Activated CD8-positive, alpha-beta T cell treated with anti-CD3 and anti-CD28 coated beads for 36 hours (primary cell): ENCODE measurements at regions not wholly inside any gene's neighbourhood (a gene's known extent, or its start where the extent isn't known, plus 50 kb on each side); places are given as distances from the start of the nearest gene placed in this dataset.

ENCODE experiments used
- ATAC-seq: fragments of 200-7000 bp; cut with Tn5 transposase; one replicate; pipeline ENCODE4 v1.10.0; 2021; ENCODE audit warnings: mild to moderate bottlenecking, moderate library complexity
- CTCF ChIA-PET: fragments of 350-600 bp; sonication (Branson Sonifier 250); formaldehyde crosslinking; loops from one replicate; lab custom pipeline; 2021; ENCODE audit warnings: antibody characterized with exemption; lab: Charles Lee
- POLR2A ChIA-PET: fragments of 350-600 bp; sonication (Branson Sonifier 250); formaldehyde crosslinking; loops from one replicate; lab custom pipeline; 2021; ENCODE audit warnings: antibody characterized with exemption; lab: Charles Lee
- DNase-seq: peaks from one replicate; pipeline ENCODE4 v3.0.0-alpha.2; 2020
- H3K27ac Mint-ChIP-seq: one replicate; pipeline ENCODE4 v1.8.0; 2021; ENCODE audit warnings: mild to moderate bottlenecking, mixed read lengths
- H3K27me3 Mint-ChIP-seq: one replicate; pipeline ENCODE4 v1.8.0; 2021; ENCODE audit warnings: mixed read lengths
- H3K36me3 Mint-ChIP-seq: one replicate; pipeline ENCODE4 v1.8.0; 2021; ENCODE audit warnings: low read depth, mixed read lengths
- H3K4me1 Mint-ChIP-seq: one replicate; pipeline ENCODE4 v1.8.0; 2021; ENCODE audit warnings: low read depth, mixed read lengths
- H3K4me3 Mint-ChIP-seq: one replicate; pipeline ENCODE4 v1.8.0; 2021; ENCODE audit warnings: mild to moderate bottlenecking, moderate library complexity, mixed read lengths
- H3K9me3 Mint-ChIP-seq: one replicate; pipeline ENCODE4 v1.8.0; 2021; ENCODE audit warnings: mixed read lengths
- intact Hi-C: fragments of 100-400 bp; cut with micrococcal nuclease; formaldehyde crosslinking; loops from one replicate; pipeline ENCODE4 v1.10.0; 2022
- TF ChIP-seq, protein P1 (sequence below): fragments of 200-600 bp; IDR thresholded peaks from one replicate; pipeline ENCODE4 v1.8.0; 2022; ENCODE audit warnings: antibody characterized with exemption, mild to moderate bottlenecking

DNA sequence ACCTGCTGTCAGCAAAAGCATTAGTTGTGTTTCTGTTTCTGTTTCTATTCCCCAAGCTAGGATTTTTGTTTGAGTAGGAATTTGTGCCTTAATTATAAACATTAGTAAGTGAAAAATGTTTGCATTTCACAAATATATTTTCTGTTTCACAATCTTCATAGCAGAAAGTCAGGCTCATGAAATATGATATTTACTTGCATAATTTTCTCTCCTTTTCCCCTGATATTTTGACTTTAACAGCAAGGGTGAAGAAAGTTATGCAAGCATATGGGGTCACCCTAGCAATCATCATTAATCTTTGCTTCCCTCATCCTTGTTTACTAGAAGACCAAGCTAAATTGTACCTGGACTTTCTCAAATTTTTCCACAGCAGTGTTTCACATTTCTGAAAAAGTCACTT is 140.3 kb upstream of the SEMA6D start:
- ChIA-PET POLR2A (no interaction called here), CTCF (no interaction called here)
- Mint-ChIP-seq H3K36me3 (no peaks in the 10 kb centered on the region), H3K4me1 (no peaks in the 10 kb centered on the region), H3K27ac (no peak overlapping the region), H3K27me3 (no peaks in the 10 kb centered on the region), H3K9me3 (no peaks in the 10 kb centered on the region), H3K4me3 (no peak overlapping the region)
- no peak for ATAC-seq
- intact Hi-C loops, result no loop called here
- TF ChIP-seq, protein P1, sequence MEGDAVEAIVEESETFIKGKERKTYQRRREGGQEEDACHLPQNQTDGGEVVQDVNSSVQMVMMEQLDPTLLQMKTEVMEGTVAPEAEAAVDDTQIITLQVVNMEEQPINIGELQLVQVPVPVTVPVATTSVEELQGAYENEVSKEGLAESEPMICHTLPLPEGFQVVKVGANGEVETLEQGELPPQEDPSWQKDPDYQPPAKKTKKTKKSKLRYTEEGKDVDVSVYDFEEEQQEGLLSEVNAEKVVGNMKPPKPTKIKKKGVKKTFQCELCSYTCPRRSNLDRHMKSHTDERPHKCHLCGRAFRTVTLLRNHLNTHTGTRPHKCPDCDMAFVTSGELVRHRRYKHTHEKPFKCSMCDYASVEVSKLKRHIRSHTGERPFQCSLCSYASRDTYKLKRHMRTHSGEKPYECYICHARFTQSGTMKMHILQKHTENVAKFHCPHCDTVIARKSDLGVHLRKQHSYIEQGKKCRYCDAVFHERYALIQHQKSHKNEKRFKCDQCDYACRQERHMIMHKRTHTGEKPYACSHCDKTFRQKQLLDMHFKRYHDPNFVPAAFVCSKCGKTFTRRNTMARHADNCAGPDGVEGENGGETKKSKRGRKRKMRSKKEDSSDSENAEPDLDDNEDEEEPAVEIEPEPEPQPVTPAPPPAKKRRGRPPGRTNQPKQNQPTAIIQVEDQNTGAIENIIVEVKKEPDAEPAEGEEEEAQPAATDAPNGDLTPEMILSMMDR, result no peak
- DNase-seq, result no peak

DNA sequence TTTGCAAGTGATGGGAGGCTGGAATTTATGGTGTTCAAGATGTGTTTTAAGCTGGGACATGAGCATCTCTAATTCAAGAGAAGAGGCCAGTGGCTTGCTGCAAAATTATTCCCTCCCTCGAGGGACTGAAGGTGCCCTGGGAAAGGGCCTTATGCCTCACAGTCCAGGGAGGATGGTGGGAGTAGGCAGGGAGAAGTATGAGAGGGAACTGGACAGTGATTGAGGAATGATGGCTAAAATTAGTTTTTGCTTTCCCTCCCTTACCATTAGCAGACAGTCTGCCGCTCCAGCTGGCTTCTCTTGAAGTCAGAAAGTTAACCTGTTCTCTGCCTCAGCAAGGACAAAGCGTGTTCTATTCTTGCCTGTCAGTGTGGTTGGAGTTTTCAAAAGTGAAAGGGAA is 139.8 kb upstream of the SEMA6D start:
- no peak for DNase-seq
- Mint-ChIP-seq H3K9me3 (no peaks in the 10 kb centered on the region), H3K4me1 (no peaks in the 10 kb centered on the region), H3K4me3 (no peak overlapping the region), H3K36me3 (no peaks in the 10 kb centered on the region), H3K27ac (no peak overlapping the region), H3K27me3 (no peaks in the 10 kb centered on the region)
- TF ChIP-seq, protein P1, result no peak
- intact Hi-C loops, result no loop called here
- ChIA-PET POLR2A (no interaction called here), CTCF (interaction anchor here (0.6 kb wide), 1 partner anchor 22 kb away, joined by 3 read pairs; no protein-coding TSS in a partner anchor)
- ATAC-seq, result no peak

DNA sequence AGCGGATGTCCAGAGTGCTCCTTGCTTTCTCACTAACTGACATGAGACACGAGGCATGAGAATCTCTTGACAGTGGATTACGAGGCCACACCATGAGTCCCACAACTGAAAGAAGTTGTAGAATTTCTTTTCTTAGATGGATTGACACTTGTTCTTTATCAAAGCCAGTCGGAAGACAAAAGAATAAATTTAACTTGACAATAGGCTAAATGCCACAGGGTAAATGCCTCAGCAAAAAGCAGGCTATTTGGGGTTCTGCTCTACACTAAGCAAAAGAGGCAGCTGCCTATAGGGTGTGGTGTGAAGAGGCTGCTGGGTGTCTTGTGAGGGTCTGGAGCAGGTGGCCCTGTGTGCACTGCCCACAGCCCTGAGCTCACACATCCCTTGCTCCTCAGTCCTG is 135.1 kb upstream of the SEMA6D start:
- ATAC-seq (no peak), DNase-seq (no peak)
- H3K27me3 Mint-ChIP-seq, result no peaks in the 10 kb centered on the region
- no peaks in the 10 kb centered on the region for H3K4me1 Mint-ChIP-seq
- H3K4me3 Mint-ChIP-seq, result no peak overlapping the region
- H3K27ac Mint-ChIP-seq, result no peak overlapping the region
- intact Hi-C loops, result no loop called here
- H3K9me3 Mint-ChIP-seq, result no peaks in the 10 kb centered on the region
- TF ChIP-seq, protein P1, result no peak
- H3K36me3 Mint-ChIP-seq, result no peaks in the 10 kb centered on the region
- POLR2A ChIA-PET, result no interaction called here
- CTCF ChIA-PET, result no interaction called here

DNA sequence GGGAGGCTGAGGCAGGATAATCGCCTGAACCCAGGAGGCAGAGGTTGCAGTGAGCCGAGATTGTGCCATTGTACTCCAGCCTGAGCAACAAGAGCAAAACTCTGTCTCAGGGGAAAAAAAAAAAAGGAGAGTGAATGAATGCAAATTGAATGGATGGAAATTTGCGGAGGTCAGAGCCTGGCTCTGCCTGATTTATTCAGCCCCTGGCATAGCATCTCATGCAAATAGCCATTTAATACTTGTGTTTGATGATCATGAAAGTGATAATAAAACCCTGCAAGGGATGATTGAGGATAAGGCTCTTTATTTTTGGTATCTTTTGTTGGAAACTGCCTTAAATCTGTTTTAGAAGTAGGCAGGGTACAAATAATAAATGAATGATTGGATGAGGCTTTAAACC is 133.0 kb upstream of the SEMA6D start:
- intact Hi-C loops, result no loop called here

DNA sequence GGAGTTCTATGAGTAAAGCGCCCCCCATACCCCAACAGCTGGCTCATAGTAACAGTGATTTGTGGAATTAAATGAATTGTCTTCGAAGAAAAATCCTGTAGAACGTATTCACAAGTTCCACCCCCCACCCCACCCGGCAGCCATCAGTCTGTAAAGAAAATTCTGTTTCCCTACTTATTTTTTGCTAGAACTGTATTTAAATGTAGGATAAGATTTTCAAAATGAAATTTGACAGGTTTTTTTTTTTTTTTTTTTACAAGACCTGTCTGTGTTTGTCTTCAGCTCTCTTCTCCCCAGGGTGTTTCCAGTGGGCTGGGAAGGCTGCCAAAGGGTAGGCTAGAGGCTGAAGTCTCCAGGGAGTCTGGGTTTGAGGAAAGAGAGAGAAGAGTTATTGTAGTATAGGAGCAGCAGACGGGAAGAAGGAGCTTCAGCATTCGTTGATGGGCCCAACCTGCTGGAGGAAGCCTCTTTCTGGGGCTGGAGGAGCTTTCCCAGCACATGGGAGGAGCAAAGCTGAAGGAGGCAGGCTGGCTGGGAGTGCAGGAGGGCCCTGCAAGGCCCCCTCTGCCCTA is 130.6 kb upstream of the SEMA6D start:
- ChIA-PET CTCF (interaction anchor here (0.8 kb wide), 1 partner anchor 401 kb away, joined by 3 read pairs; no protein-coding TSS in a partner anchor), POLR2A (no interaction called here)
- H3K27ac Mint-ChIP-seq, result no peak overlapping the region
- no peak overlapping the region for H3K4me3 Mint-ChIP-seq
- ATAC-seq (no peak), DNase-seq (no peak)
- TF ChIP-seq, protein P1, result no peak
- H3K9me3 Mint-ChIP-seq, result no peaks in the 10 kb centered on the region
- no peaks in the 10 kb centered on the region for H3K4me1 Mint-ChIP-seq
- H3K27me3 Mint-ChIP-seq, result no peaks in the 10 kb centered on the region
- H3K36me3 Mint-ChIP-seq, result no peaks in the 10 kb centered on the region
- intact Hi-C loops, result no loop called here

More for the DNA sequence above, 133.0 kb upstream of the SEMA6D start:
- H3K9me3 Mint-ChIP-seq, result no peaks in the 10 kb centered on the region
- POLR2A ChIA-PET, result no interaction called here
- TF ChIP-seq, protein P1, result no peak
- H3K27ac Mint-ChIP-seq, result no peak overlapping the region
- no peak overlapping the region for H3K4me3 Mint-ChIP-seq
- CTCF ChIA-PET, result no interaction called here
- no peaks in the 10 kb centered on the region for H3K36me3 Mint-ChIP-seq
- H3K27me3 Mint-ChIP-seq, result no peaks in the 10 kb centered on the region
- ATAC-seq (no peak), DNase-seq (no peak)
- H3K4me1 Mint-ChIP-seq, result no peaks in the 10 kb centered on the region
